Common myeloid progenitor, CD34-positive (primary cell): ENCODE measurements at regions not wholly inside any gene's neighbourhood (a gene's known extent, or its start where the extent isn't known, plus 50 kb on each side); places are given as distances from the start of the nearest gene placed in this dataset.

Experiments used
- CTCF ChIA-PET: fragments of 350-600 bp; sonication (Branson Sonifier 250); formaldehyde crosslinking; loops from one replicate; lab custom pipeline; 2021; ENCODE audit warnings: antibody characterized with exemption; lab: Charles Lee
- POLR2A ChIA-PET: fragments of 350-600 bp; sonication (Branson Sonifier 250); formaldehyde crosslinking; loops from one replicate; lab custom pipeline; 2021; ENCODE audit warnings: antibody characterized with exemption; lab: Charles Lee
- DNase-seq, 3 donors: peaks; one replicate each; pipeline versions ENCODE4 v3.0.0 to v3.0.0-alpha.2; 2013
- H3K27ac ChIP-seq, 2 experiments: 1 replicate in 1 of 2; 2 replicates in 1 of 2; pipeline ENCODE4 v1.7.0; 2013; ENCODE audit warnings: inconsistent platforms in 2 of 2, low read length in 2 of 2, mild to moderate bottlenecking in 2 of 2, low read depth in 1 of 2, moderate library complexity in 1 of 2; ENCODE audit not compliant: severe bottlenecking in 2 of 2, insufficient read depth in 1 of 2, poor library complexity in 1 of 2
- H3K27me3 ChIP-seq, 5 experiments: replicated peaks in 2 of 5; 1 replicate in 3 of 5; 2 replicates in 2 of 5; pipeline versions ENCODE4 v1.6.1 to v1.7.0; 2013; ENCODE audit warnings: low read length in 4 of 5, mild to moderate bottlenecking in 2 of 5, moderate library complexity in 2 of 5, inconsistent platforms in 1 of 5; ENCODE audit not compliant: insufficient read depth in 5 of 5, control insufficient read depth in 4 of 5
- H3K36me3 ChIP-seq, 4 experiments: 1 replicate in 2 of 4; 2 replicates in 2 of 4; pipeline versions ENCODE4 v1.6.1 to v1.7.0; 2013; ENCODE audit warnings: low read length in 3 of 4, control low read depth in 1 of 4, mild to moderate bottlenecking in 1 of 4; ENCODE audit not compliant: control insufficient read depth in 4 of 4, insufficient read depth in 4 of 4
- H3K4me1 ChIP-seq, 4 experiments: 1 replicate in 3 of 4; 2 replicates in 1 of 4; pipeline versions ENCODE4 v1.6.1 to v1.7.1; 2013; ENCODE audit warnings: low read length in 3 of 4, mild to moderate bottlenecking in 3 of 4, control low read depth in 1 of 4, inconsistent platforms in 1 of 4, moderate library complexity in 1 of 4; ENCODE audit not compliant: control insufficient read depth in 4 of 4, insufficient read depth in 4 of 4; ENCODE audit errors: control extremely low read depth in 1 of 4
- H3K4me3 ChIP-seq, 7 experiments: 1 replicate in 4 of 7; 2 replicates in 3 of 7; pipeline versions ENCODE4 v1.5.1 to v1.7.0; 2013; ENCODE audit warnings: mild to moderate bottlenecking in 7 of 7, low read length in 6 of 7, moderate library complexity in 6 of 7, inconsistent platforms in 2 of 7, low read depth in 2 of 7, control low read depth in 1 of 7; ENCODE audit not compliant: insufficient read depth in 4 of 7, control insufficient read depth in 1 of 7; ENCODE audit errors: extremely low read depth in 1 of 7
- H3K9me3 ChIP-seq, 5 experiments: 1 replicate in 4 of 5; 2 replicates in 1 of 5; pipeline versions ENCODE4 v1.6.1 to v1.7.1; 2013; ENCODE audit warnings: low read length in 4 of 5, mild to moderate bottlenecking in 2 of 5, inconsistent platforms in 1 of 5, low read depth in 1 of 5, moderate library complexity in 1 of 5; ENCODE audit not compliant: control insufficient read depth in 4 of 5, insufficient read depth in 2 of 5; ENCODE audit errors: control extremely low read depth in 1 of 5
- WGBS: methylation state at CpG from one replicate; pipeline ENCODE4 v1.1.5; 2013; ENCODE audit not compliant: insufficient coverage; 5-methylcytosine and 5-hydroxymethylcytosine counted together

DNA sequence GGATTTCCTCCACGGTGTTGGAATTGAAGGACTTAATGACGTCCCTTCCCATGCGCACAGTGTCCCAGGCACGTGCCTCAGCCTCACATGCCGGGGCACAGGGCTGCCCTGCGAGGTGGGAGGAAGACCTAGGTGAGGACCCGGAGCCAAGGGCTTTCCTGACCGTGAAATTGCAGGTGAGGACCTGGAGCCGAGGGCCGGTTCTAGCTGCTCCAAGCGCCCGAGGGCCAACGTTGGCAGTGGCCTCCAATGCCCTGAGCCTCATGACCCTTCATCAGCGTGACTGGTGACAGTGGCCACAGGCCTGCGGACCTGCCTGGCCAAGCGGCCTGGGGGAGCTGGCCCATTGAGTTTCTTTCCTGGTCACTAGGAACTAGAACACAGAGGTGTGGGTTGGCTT is 338.2 kb upstream of the MYT1L start:
- POLR2A ChIA-PET = no interaction called here
- no peak overlapping the region for H3K27ac ChIP-seq
- no peaks in the 10 kb centered on the region for H3K9me3 ChIP-seq
- H3K4me3 ChIP-seq = no peak overlapping the region
- H3K27me3 ChIP-seq = no peaks in the 10 kb centered on the region
- H3K36me3 ChIP-seq = no peaks in the 10 kb centered on the region
- WGBS = 99% methylated on average over 16 of the region's 16 CpGs
- DNase-seq = no peak
- H3K4me1 ChIP-seq = peaks cover 0 to 9% (median 4%) of the 10 kb centered on the region in 4 experiments
- CTCF ChIA-PET = no interaction called here

- Histone ChIP-seq H3K4me3 (no peak overlapping the region), H3K27ac (no peak overlapping the region), H3K9me3 (no peaks in the 10 kb centered on the region), H3K4me1 (peaks cover 0 to 9% (median 4%) of the 10 kb centered on the region in 4 experiments), H3K27me3 (no peaks in the 10 kb centered on the region), H3K36me3 (no peaks in the 10 kb centered on the region)
- 98% methylated on average over 15 of the region's 21 CpGs for WGBS
- CTCF ChIA-PET = no interaction called here
- DNase-seq = no peak
- POLR2A ChIA-PET = no interaction called here
Measured at GRCh38 chr2:2668681-2669265, 337.7 kb upstream of the MYT1L start.

GRCh38 chr2:2667690-2668089 is 336.6 kb upstream of the MYT1L start:
- Histone ChIP-seq H3K36me3 (no peaks in the 10 kb centered on the region), H3K27ac (no peak overlapping the region), H3K27me3 (no peaks in the 10 kb centered on the region), H3K4me3 (no peak overlapping the region), H3K4me1 (peaks cover 0 to 9% (median 4%) of the 10 kb centered on the region in 4 experiments), H3K9me3 (no peaks in the 10 kb centered on the region)
- POLR2A ChIA-PET = no interaction called here
- CTCF ChIA-PET = no interaction called here
- 100% methylated on average over 4 of the region's 4 CpGs for WGBS
- DNase-seq = no peak

DNA sequence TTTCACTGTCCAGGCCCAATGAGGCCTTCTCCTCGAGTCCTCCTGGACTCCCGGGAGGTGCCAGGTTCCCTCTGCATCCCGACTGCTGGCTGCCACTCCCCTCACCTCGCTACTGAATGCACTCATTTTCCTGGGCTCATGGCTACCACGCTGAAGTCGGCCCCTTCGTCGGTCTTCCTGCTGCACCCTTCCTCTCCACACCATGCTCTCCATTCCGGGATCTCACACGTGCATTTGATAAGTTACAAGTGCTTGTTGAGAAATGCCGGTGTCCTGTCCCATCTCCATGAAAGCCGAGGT is 334.7 kb upstream of the MYT1L start:
- Histone ChIP-seq H3K27me3 (no peaks in the 10 kb centered on the region), H3K36me3 (no peaks in the 10 kb centered on the region), H3K4me3 (no peak overlapping the region), H3K9me3 (no peaks in the 10 kb centered on the region), H3K4me1 (peaks cover 0 to 5% (median 2%) of the 10 kb centered on the region in 4 experiments), H3K27ac (no peak overlapping the region)
- WGBS = 100% methylated on average over 10 of the region's 12 CpGs
- DNase-seq = no peak
- POLR2A ChIA-PET = no interaction called here
- CTCF ChIA-PET = no interaction called here

- ChIA-PET CTCF (no interaction called here), POLR2A (no interaction called here)
- no peak overlapping the region for H3K27ac ChIP-seq
- no peaks in the 10 kb centered on the region for H3K27me3 ChIP-seq
- H3K4me1 ChIP-seq = no peaks in the 10 kb centered on the region
- H3K4me3 ChIP-seq = no peak overlapping the region
- H3K36me3 ChIP-seq = no peaks in the 10 kb centered on the region
- no peaks in the 10 kb centered on the region for H3K9me3 ChIP-seq
- peak in 2 of 3 donors; percentile 21 to 32 for DNase-seq
- WGBS = 93% methylated on average over 23 of the region's 28 CpGs
Measured at GRCh38 chr2:2664989-2665833, 334.1 kb upstream of the MYT1L start.

DNA sequence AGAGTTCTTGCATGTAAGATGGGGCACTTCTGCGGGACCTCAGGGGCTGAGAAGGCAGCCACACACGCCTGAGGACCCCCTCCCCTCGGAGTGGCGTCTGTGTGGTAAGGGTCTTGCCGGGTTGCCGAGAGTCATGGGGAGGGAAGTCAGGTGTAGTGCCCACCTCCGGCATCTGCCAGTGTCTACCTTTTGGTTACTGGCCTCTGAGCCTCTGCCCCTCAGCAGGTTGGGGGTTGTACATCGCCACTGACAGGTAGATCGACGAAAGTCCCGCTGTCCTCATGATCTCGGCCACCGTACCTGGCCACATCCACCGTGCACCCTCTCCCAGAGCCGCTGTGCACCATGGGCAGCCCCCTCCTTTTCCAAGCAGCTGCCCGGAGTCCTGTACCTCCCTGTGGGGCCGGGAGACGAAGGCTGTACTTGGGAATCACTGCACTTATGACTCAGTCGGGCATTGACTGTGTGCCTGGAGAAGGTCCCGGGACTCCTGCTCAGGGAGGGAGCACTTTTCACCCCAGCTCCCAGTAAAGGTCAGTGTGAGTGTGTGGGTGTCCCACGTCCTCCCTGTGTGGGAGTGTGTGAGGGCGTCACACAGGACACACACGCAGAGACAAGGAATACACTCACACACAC is 332.4 kb upstream of the MYT1L start:
- H3K36me3 ChIP-seq = no peaks in the 10 kb centered on the region
- no peak for DNase-seq
- H3K4me3 ChIP-seq = no peak overlapping the region
- no peak overlapping the region for H3K27ac ChIP-seq
- 90% methylated on average over 18 of the region's 23 CpGs for WGBS
- CTCF ChIA-PET = no interaction called here
- H3K9me3 ChIP-seq = peaks cover 0 to 8% (median 3%) of the 10 kb centered on the region in 5 experiments
- POLR2A ChIA-PET = no interaction called here
- H3K27me3 ChIP-seq = no peaks in the 10 kb centered on the region
- no peaks in the 10 kb centered on the region for H3K4me1 ChIP-seq

DNA sequence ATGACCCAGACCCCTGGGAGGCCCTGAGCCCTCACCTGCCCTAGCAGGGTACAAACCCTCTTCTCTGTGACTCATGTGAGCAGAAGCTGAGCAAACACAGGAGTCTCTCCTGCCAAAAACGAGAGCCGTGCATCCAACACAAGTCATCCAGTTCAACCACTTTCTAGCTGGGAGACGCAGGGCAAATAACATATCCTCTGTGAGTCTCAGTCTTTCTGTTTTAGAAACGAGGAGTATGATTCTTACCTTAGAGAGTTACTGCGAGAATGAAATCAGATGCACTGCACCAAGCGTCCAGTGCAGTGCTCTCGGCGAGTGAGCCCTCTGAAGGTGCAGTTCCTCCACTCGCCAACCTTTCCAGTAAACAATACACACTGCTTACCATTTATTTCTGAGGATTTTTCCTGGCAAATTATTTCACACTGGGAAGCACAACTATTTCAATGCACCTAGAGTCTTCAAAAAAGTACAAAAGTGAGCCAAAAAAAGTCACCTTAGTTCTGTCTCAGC is 331.8 kb upstream of the MYT1L start:
- ChIA-PET CTCF (no interaction called here), POLR2A (no interaction called here)
- no peaks in the 10 kb centered on the region for H3K36me3 ChIP-seq
- no peak overlapping the region for H3K4me3 ChIP-seq
- peaks cover 0 to 8% (median 3%) of the 10 kb centered on the region in 5 experiments for H3K9me3 ChIP-seq
- no peak for DNase-seq
- H3K4me1 ChIP-seq = no peaks in the 10 kb centered on the region
- H3K27ac ChIP-seq = no peak overlapping the region
- no peaks in the 10 kb centered on the region for H3K27me3 ChIP-seq
- 88% methylated on average over 8 of the region's 9 CpGs for WGBS
